Naive B cell (primary cell): ENCODE measurements at regions not wholly inside any gene's neighbourhood (a gene's known extent, or its start where the extent isn't known, plus 50 kb on each side); places are given as distances from the start of the nearest gene placed in this dataset.
A peak's percentile ranks its signal among the peaks of the same experiment; 100 is the strongest.

Source experiments
- ATAC-seq, 2 donors: fragments of 150-1000 bp; cut with Tn5 transposase; 2 replicates each; pipeline ENCODE4 v1.10.0; 2021; ENCODE audit warnings: low read depth in 2 of 2, mild to moderate bottlenecking in 2 of 2, moderate library complexity in 2 of 2
- DNase-seq: peaks from one replicate; pipeline ENCODE4 v3.0.0; 2022
- H3K27ac Mint-ChIP-seq, 6 donors: one replicate each; pipeline ENCODE4 v1.8.0; 2020 to 2022; ENCODE audit warnings: mild to moderate bottlenecking in 6 of 6, mixed read lengths in 6 of 6, moderate library complexity in 5 of 6, inconsistent platforms in 2 of 6
- H3K27me3 Mint-ChIP-seq, 3 donors: one replicate each; pipeline ENCODE4 v1.8.0; 2021 to 2022; ENCODE audit warnings: mixed read lengths in 3 of 3, mild to moderate bottlenecking in 1 of 3
- H3K36me3 Mint-ChIP-seq, 2 donors: one replicate each; pipeline ENCODE4 v1.8.0; 2020 to 2022; ENCODE audit warnings: mixed read lengths in 2 of 2, inconsistent platforms in 1 of 2, mild to moderate bottlenecking in 1 of 2
- H3K4me1 Mint-ChIP-seq, 3 donors: one replicate each; pipeline ENCODE4 v1.8.0; 2020 to 2022; ENCODE audit warnings: mixed read lengths in 3 of 3, inconsistent platforms in 1 of 3, mild to moderate bottlenecking in 1 of 3, moderate library complexity in 1 of 3
- H3K4me3 Mint-ChIP-seq, 8 donors: one replicate each; pipeline ENCODE4 v1.8.0; 2020 to 2022; ENCODE audit warnings: mild to moderate bottlenecking in 8 of 8, mixed read lengths in 8 of 8, moderate library complexity in 8 of 8, inconsistent platforms in 2 of 8
- H3K9me3 Mint-ChIP-seq, 7 donors: one replicate each; pipeline ENCODE4 v1.8.0; 2020 to 2022; ENCODE audit warnings: mixed read lengths in 7 of 7, mild to moderate bottlenecking in 5 of 7, inconsistent platforms in 2 of 7, moderate library complexity in 1 of 7

- Mint-ChIP-seq H3K36me3 (no peaks in the 10 kb centered on the region), H3K27me3 (no peaks in the 10 kb centered on the region), H3K4me3 (peak overlapping the region in 2 of 8 donors; percentile 16 to 59), H3K9me3 (no peaks in the 10 kb centered on the region), H3K4me1 (peaks cover 23 to 36% (median 26%) of the 10 kb centered on the region in 3 donors), H3K27ac (peak overlapping the region in 1 of 6 donors; percentile 74)
- no peak for ATAC-seq
- no peak for DNase-seq
These were observed 106.8 kb downstream of the VPREB1 start for GRCh38 chr22:22351366-22351765.

- Mint-ChIP-seq H3K27me3 (no peaks in the 10 kb centered on the region), H3K27ac (peak overlapping the region in 5 of 6 donors; percentile 9 to 69 (median 60)), H3K36me3 (no peaks in the 10 kb centered on the region), H3K4me1 (peaks cover 30 to 45% (median 35%) of the 10 kb centered on the region in 3 donors), H3K4me3 (peak overlapping the region; percentile 14 to 84 (median 76)), H3K9me3 (no peaks in the 10 kb centered on the region)
- ATAC-seq (no peak), DNase-seq (no peak)
These were observed 107.9 kb downstream of the VPREB1 start for GRCh38 chr22:22352371-22352999.

GRCh38 chr22:22355096-22355834 lies 110.7 kb downstream of the VPREB1 start:
- DNase-seq (no peak), ATAC-seq (no peak)
- H3K36me3 Mint-ChIP-seq, result no peaks in the 10 kb centered on the region
- peaks cover 40 to 51% (median 49%) of the 10 kb centered on the region in 3 donors for H3K4me1 Mint-ChIP-seq
- peak overlapping the region in 2 of 8 donors; percentile 16 to 25 for H3K4me3 Mint-ChIP-seq
- H3K27me3 Mint-ChIP-seq, result no peaks in the 10 kb centered on the region
- H3K9me3 Mint-ChIP-seq, result peaks cover 0 to 7% (median 1%) of the 10 kb centered on the region in 7 donors
- H3K27ac Mint-ChIP-seq, result peak overlapping the region in 5 of 6 donors; percentile 19 to 90 (median 60)

- H3K27me3 Mint-ChIP-seq, result no peaks in the 10 kb centered on the region
- peaks cover 0 to 15% (median 6%) of the 10 kb centered on the region in 7 donors for H3K9me3 Mint-ChIP-seq
- H3K4me1 Mint-ChIP-seq, result peaks cover 41 to 60% (median 46%) of the 10 kb centered on the region in 3 donors
- ATAC-seq (peak; percentile 87 to 89), DNase-seq (peak; percentile 90)
- no peaks in the 10 kb centered on the region for H3K36me3 Mint-ChIP-seq
- H3K4me3 Mint-ChIP-seq, result peak overlapping the region; percentile 51 to 91 (median 80)
- peak overlapping the region; percentile 61 to 99 (median 92) for H3K27ac Mint-ChIP-seq
These were observed 112.7 kb downstream of the VPREB1 start for GRCh38 chr22:22357024-22357883.

- H3K27ac Mint-ChIP-seq, result peak overlapping the region in 5 of 6 donors; percentile 88 to 96 (median 92)
- ATAC-seq (peak; percentile 17 to 31), DNase-seq (peak; percentile 46)
- H3K4me1 Mint-ChIP-seq, result peaks cover 40 to 60% (median 46%) of the 10 kb centered on the region in 3 donors
- H3K9me3 Mint-ChIP-seq, result peaks cover 0 to 15% (median 6%) of the 10 kb centered on the region in 7 donors
- peak overlapping the region; percentile 51 to 91 (median 80) for H3K4me3 Mint-ChIP-seq
- no peaks in the 10 kb centered on the region for H3K36me3 Mint-ChIP-seq
- H3K27me3 Mint-ChIP-seq, result no peaks in the 10 kb centered on the region
These were observed 113.6 kb downstream of the VPREB1 start for GRCh38 chr22:22358152-22358551.

- DNase-seq, result no peak
- H3K27ac Mint-ChIP-seq, result peak overlapping the region; percentile 88 to 96 (median 92)
- peak overlapping the region in 6 of 8 donors; percentile 3 to 89 (median 76) for H3K4me3 Mint-ChIP-seq
- ATAC-seq, result no peak
- H3K4me1 Mint-ChIP-seq, result peaks cover 42 to 60% (median 46%) of the 10 kb centered on the region in 3 donors
- no peaks in the 10 kb centered on the region for H3K36me3 Mint-ChIP-seq
- peaks cover 0 to 15% (median 6%) of the 10 kb centered on the region in 7 donors for H3K9me3 Mint-ChIP-seq
- no peaks in the 10 kb centered on the region for H3K27me3 Mint-ChIP-seq
These were observed 114.1 kb downstream of the VPREB1 start for GRCh38 chr22:22358686-22359085.

GRCh38 chr22:22359465-22359864 lies 114.9 kb downstream of the VPREB1 start:
- no peaks in the 10 kb centered on the region for H3K36me3 Mint-ChIP-seq
- H3K27me3 Mint-ChIP-seq, result no peaks in the 10 kb centered on the region
- no peak for DNase-seq
- no peak overlapping the region for H3K4me3 Mint-ChIP-seq
- no peak for ATAC-seq
- peaks cover 0 to 15% (median 6%) of the 10 kb centered on the region in 7 donors for H3K9me3 Mint-ChIP-seq
- H3K27ac Mint-ChIP-seq, result peak overlapping the region in 1 of 6 donors; percentile 38
- H3K4me1 Mint-ChIP-seq, result peaks cover 43 to 63% (median 45%) of the 10 kb centered on the region in 3 donors

- peaks cover 0 to 15% (median 6%) of the 10 kb centered on the region in 7 donors for H3K9me3 Mint-ChIP-seq
- H3K27ac Mint-ChIP-seq, result no peak overlapping the region
- DNase-seq (no peak), ATAC-seq (no peak)
- H3K27me3 Mint-ChIP-seq, result no peaks in the 10 kb centered on the region
- H3K36me3 Mint-ChIP-seq, result no peaks in the 10 kb centered on the region
- H3K4me3 Mint-ChIP-seq, result peak overlapping the region in 2 of 8 donors; percentile 42 to 53
- H3K4me1 Mint-ChIP-seq, result peaks cover 42 to 64% (median 45%) of the 10 kb centered on the region in 3 donors
These were observed 115.4 kb downstream of the VPREB1 start for GRCh38 chr22:22360014-22360413.

- no peak for ATAC-seq
- no peaks in the 10 kb centered on the region for H3K36me3 Mint-ChIP-seq
- no peak for DNase-seq
- peaks cover 0 to 15% (median 6%) of the 10 kb centered on the region in 7 donors for H3K9me3 Mint-ChIP-seq
- H3K4me3 Mint-ChIP-seq, result no peak overlapping the region
- peak overlapping the region in 3 of 6 donors; percentile 28 to 74 (median 33) for H3K27ac Mint-ChIP-seq
- no peaks in the 10 kb centered on the region for H3K27me3 Mint-ChIP-seq
- H3K4me1 Mint-ChIP-seq, result peaks cover 51 to 72% (median 52%) of the 10 kb centered on the region in 3 donors
These were observed 117.7 kb downstream of the VPREB1 start for GRCh38 chr22:22362311-22362710.

- H3K9me3 Mint-ChIP-seq, result peaks cover 0 to 15% (median 6%) of the 10 kb centered on the region in 7 donors
- peak; percentile 45 for DNase-seq
- peaks cover 46 to 66% (median 51%) of the 10 kb centered on the region in 3 donors for H3K4me1 Mint-ChIP-seq
- peak; percentile 88 to 89 for ATAC-seq
- H3K4me3 Mint-ChIP-seq, result peak overlapping the region in 4 of 8 donors; percentile 24 to 82 (median 62)
- H3K36me3 Mint-ChIP-seq, result no peaks in the 10 kb centered on the region
- H3K27ac Mint-ChIP-seq, result peak overlapping the region; percentile 17 to 88 (median 52)
- no peaks in the 10 kb centered on the region for H3K27me3 Mint-ChIP-seq
These were observed 118.3 kb downstream of the VPREB1 start for GRCh38 chr22:22362936-22363335.

- no peak for ATAC-seq
- no peak for DNase-seq
- no peak overlapping the region for H3K4me3 Mint-ChIP-seq
- H3K4me1 Mint-ChIP-seq, result peaks cover 42 to 61% (median 56%) of the 10 kb centered on the region in 3 donors
- peak overlapping the region in 2 of 6 donors; percentile 31 to 66 for H3K27ac Mint-ChIP-seq
- H3K27me3 Mint-ChIP-seq, result no peaks in the 10 kb centered on the region
- peaks cover 0 to 14% (median 6%) of the 10 kb centered on the region in 7 donors for H3K9me3 Mint-ChIP-seq
- H3K36me3 Mint-ChIP-seq, result no peaks in the 10 kb centered on the region
These were observed 119.6 kb downstream of the VPREB1 start for GRCh38 chr22:22364207-22364606.

- H3K36me3 Mint-ChIP-seq, result no peaks in the 10 kb centered on the region
- H3K4me1 Mint-ChIP-seq, result peaks cover 62 to 75% (median 72%) of the 10 kb centered on the region in 3 donors
- peak overlapping the region in 3 of 8 donors; percentile 21 to 38 (median 25) for H3K4me3 Mint-ChIP-seq
- H3K27ac Mint-ChIP-seq, result peak overlapping the region in 5 of 6 donors; percentile 9 to 90 (median 64)
- no peak for ATAC-seq
- H3K27me3 Mint-ChIP-seq, result no peaks in the 10 kb centered on the region
- H3K9me3 Mint-ChIP-seq, result no peaks in the 10 kb centered on the region
- DNase-seq, result no peak
These were observed 122.0 kb downstream of the VPREB1 start for GRCh38 chr22:22366537-22366936.

GRCh38 chr22:22368516-22368915 lies 123.9 kb downstream of the VPREB1 start:
- no peak for DNase-seq
- ATAC-seq, result no peak
- no peaks in the 10 kb centered on the region for H3K27me3 Mint-ChIP-seq
- H3K27ac Mint-ChIP-seq, result peak overlapping the region in 1 of 6 donors; percentile 83
- no peaks in the 10 kb centered on the region for H3K36me3 Mint-ChIP-seq
- peaks cover 65 to 79% (median 70%) of the 10 kb centered on the region in 3 donors for H3K4me1 Mint-ChIP-seq
- H3K9me3 Mint-ChIP-seq, result no peaks in the 10 kb centered on the region
- no peak overlapping the region for H3K4me3 Mint-ChIP-seq
